Right renal pelvis (tissue), 4 donors: ENCODE measurements at regions not wholly inside any gene's neighbourhood (a gene's known extent, or its start where the extent isn't known, plus 50 kb on each side); places are given as distances from the start of the nearest gene placed in this dataset.
"Not testable (repeated sequence)": the region's sequence is repeated elsewhere in the genome, so short reads cannot be mapped to it uniquely, and the experiment has no call there.

Source experiments
- DNase-seq, 4 donors: peaks; one replicate each; pipeline ENCODE4 v3.0.0-alpha.2; 2013; ENCODE audit warnings: low read depth in 4 of 4, low spot score in 3 of 4, missing footprints in 1 of 4

DNA sequence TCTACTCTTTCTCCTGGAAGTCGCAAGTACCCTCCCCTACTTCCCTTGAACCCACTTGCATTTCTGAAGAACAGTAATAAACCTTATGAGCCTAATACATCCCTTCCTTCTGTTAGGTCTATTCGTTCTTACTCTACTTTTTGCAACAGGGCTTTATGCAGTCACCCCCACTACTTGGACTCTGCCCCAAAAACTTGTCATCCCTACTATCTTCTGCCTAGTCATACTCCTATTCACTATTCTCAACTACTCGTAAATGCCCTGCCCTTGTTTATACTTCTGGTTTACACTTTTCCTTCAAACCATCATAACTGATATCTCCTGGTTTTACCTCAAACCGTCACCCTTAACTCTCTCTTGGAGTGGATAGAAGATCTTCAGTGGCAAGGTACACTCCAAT is 55.2 kb upstream of the SLIT2 start:
- no peak for DNase-seq

DNA sequence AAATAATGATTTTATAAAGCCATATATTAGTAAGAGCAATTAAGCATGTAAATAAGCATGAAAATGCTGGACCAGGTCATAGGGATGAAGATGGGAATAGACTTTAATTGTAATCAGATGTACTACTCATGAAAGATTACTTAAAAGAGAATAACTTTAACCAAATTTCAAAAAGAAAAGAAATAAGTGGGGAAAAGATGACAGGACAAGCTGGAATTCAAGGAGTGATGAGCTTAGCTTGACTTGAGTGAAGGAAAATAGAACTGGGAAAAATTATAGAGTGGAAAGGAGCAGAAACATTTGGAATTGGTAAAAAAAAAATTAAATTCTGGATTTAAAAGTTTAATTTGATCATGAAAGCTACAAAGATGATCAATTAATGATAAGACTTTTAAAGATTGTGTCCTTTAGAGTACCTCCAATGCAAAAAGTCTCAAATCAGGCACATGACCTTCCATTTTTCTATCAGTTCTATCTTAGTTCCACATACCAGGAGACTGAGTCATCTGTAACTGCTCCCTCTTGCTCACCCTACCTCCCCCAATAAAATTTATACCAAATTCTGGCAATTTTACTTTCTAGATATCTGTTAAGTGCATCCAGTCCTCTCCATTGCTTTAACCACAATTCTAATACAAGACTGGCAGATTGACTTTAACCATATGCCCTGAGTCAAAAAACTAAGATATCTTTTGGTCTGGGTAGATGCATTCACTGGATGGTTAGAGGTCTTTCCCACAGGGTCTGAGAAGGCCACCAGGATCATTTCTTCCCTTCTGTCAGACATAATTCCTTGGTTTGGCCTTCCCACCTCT is 56.4 kb upstream of the SLIT2 start:
- no peak for DNase-seq

DNA sequence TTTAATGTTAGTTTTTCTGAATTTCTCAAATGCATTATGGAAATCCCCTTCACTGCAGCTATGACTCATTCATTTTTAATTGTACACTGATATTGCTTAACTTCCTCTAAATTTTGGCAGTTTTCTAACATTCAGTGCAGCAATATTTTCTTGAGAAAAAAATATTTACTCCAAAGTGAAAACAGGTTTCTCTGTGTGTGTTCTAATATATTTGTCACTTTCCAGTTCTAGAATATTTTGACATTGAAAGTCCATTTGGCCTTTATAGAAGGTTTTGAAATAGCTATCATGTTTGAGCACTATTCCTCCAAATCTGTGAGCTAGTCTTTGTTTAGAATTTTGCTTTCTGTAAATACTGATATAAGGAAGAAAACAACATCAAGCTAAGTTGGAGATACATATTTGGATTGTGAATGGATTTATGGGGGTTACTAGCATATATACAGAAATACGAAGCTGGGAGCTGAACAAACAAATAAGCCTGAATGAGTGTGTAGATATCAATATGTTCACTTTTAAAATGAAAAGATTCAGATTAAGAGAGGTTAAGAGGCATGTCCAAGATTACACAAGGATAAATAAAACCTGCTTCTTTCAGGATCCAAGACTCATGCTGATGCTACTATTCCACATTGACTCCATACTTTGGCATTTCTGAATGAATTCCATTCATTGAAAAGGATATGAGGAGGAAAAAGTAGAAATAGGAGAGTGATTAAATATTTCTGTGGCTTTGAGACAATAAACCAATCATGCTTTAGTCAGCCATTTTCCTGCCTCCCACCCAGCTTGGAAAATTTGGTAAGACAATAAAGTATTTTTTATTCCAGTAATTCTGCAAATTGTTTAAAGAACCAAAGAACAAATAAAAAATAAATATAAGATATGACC is 57.3 kb upstream of the SLIT2 start:
- DNase-seq = no peak

DNA sequence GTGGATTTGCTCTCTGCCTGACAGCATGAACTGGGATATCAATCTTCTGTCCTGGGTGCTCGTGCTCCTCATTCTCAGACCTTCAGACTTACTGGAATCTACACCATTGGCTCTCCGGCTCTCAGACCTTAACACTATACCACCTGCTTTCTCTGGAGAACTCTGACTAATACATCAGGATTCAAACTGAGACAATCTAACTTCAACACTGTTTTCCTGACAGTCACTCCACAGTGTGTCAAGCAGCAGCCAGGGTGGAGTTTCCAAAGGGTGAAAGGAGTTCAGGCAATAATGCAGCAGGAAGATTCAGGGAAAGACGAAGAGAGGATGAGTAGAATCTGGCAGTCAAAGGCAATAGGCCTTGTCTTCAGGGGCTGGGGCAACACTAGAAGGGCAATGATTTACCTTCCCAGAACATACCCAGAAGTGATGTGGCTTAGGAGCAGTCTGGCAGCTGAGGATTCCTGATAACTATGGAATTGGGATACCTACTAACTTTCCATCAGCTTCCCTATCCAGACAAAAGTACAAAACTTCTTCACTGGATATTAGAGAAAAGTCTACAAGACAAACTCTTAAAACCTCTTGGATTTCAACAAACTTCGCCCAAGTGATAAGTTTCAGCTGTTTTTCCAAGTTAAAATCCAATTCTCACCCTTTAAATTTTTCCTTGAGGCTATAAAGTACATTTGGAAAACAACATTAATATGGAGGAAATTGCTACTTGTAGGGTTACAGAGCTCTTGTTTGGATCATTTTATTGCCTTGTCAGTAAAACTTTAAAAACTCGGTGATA is 58.4 kb upstream of the SLIT2 start:
- peak in 1 of 4 donors; percentile 4 for DNase-seq

DNA sequence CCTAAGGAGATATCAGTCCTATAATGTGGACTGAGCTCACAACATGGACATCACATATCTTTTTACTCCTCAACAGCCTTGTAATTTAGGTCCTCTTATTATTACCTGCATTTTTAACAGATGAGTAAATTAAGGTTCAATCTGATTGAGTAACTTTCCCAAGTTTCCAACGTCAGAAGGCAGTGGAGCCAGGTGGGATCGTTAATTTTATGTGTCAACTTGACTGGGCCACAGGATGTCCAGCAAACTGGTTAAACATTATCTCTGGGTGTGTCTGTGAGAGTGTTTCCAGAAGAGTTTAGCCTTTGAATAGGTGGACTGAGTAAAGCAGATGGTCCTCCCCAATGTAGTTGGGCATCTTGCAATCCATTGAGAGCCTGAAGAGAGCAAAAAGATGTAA is 59.0 kb upstream of the SLIT2 start:
- no peak for DNase-seq

DNA sequence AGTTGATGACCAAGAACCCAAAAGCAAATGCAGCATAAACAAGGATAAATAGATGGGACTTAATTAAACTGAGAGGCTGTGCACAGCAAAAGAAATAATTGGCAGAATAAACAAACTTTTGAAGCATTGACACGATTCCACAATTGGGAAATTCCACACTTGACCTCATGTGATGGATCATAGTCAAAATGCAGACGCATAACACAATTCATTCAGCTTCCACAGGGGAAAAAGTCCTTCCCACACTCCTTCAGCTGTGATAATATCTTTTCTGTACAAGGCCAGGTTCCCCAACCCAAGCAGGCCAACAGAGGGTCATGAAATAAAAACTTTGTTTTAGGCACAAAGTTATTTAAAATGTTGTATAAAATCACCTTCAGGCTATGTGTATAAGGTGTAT is 66.6 kb upstream of the SLIT2 start:
- no peak for DNase-seq

DNA sequence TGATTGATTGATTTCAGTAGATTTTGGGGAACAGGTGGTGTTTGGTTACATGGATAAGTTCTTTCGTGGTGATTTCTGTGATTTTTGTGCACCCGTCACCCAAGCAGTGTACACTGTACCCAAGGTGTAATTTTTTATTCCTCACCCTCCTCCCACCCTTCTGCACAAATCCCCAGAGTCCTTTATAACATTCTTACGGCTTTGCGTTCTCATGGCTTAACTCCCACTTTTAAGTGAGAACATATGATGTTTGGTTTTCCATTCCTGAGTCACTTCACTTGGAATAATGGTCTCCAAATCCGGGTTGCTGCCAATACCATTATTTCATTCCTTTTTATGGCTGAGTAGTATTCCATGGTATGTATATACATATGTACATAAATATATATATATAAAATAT is 68.6 kb upstream of the SLIT2 start:
- not testable (repeated sequence) for DNase-seq

DNA sequence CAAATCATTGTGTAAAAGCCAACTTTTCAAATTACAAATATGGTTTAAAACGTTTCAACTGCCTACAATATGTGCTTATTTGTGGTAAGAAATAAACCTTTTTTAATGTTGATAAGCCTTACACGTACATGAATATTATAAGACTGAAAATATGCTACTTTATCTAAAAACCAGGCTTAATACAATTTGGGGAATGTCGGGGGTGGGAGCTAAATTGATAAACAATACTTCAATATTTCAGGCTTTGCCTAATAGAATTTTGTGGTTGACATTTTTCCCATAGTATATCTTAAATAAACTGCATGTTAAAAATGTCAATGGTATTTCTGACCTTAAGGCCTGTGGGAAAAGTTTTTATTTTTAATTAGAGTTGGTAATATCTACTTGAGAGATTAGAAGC is 69.8 kb upstream of the SLIT2 start:
- no peak for DNase-seq

DNA sequence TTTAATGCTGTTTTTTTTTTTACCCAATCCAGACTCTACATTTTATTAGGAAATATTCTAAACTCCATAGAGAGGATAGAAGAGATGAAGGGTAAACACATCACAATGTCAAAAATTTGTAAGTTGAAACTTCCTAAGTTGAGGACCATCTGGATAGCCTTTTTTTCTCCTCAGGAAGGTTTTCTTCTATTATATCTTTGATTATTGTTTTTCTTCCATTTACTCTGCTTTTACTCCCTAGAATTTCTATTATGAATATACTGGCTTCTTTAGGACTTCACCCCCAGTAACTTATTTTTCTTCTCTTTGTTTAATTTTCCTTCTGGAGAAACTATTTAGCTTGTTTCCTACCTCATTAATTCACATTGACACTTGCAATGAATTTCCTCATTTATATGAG is 71.2 kb upstream of the SLIT2 start:
- no peak for DNase-seq

DNA sequence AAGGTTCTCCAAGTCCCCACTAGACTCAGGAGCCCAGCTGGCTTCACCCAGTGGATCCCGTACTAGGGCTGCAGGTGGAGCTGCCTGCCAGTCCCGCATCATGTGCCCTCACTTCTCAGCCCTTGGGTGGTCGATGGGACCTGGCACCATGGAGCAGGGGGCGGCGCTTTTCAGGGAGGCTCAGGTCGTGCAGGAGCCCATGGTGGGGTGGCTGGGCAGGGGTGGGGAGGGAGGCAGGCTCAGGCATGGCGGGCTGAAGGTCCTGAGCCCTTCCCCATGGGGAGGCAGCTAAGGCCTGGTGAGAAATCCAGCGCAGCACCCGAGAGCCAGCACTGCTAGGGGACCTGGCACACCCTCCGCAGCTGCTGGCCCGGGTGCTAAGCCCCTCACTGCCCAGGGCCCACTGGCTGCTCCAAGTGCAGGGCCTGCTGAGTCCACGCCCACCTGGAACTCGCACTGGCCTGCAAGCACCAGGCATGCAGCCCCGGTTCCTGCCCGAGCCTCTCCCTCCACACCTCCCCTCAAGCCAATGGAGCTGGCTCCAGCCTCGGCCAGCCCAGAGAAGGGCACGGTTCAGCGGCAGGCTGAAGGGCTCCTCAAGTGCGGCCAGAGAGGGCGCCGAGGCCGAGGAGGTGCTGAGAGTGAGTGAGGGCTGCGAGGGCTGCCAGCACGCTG is 72.7 kb upstream of the SLIT2 start:
- DNase-seq = no peak

DNA sequence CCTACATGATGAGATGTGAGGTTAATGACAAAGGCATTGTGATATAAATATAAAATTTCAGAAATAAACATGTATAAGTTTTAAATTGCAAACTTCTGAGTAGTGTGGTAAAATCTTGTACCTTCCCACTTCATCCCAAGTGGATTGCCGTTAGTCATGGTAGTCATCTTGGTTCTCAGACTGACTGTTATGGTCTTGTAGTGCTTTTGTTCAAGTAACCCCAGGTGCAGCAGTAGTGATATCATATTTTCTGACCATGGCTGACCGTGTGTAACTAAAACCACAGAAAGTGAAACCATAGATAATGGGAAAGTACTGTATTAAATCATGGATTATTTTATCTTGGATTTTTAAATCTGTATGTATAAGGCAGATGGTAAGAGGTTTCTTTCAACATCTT is 74.8 kb upstream of the SLIT2 start:
- DNase-seq = no peak

DNA sequence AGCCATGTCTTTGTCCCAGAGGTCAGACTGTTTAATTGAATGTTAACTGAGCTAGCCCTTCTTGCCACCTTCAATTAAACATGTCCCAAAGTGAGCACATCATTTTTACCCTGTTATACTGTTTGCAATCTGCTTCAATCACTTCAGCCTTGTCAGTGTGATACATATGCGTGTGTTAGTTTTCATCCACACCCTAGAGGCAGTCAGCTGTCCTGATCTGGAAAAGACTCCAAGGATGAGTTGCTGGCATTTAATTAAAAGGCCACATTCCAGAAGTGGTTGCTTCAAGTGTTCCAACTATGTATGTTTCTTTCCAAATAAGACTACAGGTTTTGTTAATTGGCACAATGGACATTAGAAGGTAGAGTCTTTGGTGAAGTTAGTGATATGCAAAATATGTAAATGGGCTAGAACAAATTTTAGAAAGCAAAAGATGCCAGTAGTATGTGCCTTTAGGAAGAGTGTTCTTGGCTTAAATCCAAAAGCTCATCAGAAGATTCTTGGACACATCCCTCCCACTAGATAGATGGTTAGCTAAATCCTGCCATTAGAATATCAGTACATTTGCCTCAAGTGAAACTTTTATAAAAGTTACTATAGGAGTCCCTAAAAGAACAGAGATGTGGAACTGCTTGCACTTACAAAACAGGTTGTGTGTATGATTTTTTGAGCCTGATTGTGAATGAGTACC is 79.5 kb upstream of the SLIT2 start:
- DNase-seq = no peak

DNA sequence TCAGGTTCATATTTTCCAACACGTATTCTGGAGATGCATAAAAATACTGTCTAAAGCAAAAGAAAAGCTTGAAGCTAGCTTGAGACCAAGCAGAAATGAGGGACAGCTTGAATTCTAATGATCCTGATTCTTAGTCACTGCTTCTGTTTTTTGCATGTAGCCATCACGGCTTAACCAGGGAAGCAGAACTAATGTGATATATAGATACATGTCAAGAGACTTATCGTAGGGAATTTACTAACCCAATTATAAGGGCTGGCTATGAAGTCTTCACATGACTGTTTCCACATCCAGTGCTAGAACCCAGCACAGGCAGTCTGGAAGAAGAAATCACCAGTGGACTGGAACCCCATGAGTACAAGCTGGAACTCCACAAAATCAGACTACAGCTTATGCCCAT is 85.2 kb upstream of the SLIT2 start:
- DNase-seq = no peak

DNA sequence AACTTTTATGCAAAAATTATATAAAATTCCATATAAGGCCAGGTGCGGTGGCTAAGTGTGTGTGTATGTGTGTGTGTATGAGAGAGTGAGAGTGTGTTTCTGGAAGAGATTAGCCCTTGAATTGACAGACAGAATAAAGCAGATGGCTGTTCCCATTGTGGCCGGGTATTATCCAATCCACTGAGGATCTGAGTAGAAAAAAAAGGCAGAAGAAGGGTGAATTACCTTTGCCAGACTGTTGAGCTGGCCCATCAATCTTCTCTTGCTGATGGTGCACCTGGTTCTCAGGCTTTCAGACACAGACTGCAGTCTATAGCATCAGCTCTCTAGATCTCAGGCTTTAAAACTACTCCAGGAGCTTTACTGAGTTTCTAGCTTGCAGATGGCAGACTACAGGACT is 92.2 kb upstream of the SLIT2 start:
- no peak for DNase-seq

DNA sequence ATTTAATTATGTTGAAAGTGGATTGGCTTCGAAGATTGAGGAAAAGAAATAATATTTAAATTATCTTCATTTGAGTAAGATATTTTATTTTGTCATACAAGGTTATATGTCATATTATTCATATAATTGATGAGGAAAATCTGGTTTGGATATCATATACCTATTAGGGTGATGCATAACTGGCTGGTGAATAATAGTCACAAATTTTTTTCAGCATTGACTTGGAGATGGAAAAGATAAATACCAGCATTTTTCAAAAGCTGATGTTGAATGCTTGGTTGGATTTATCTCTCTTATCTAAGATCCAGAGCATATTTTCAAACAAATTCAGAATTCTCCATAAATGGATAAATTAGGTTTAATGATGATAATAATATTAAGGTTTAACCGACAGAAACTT is 93.5 kb upstream of the SLIT2 start:
- no peak for DNase-seq

DNA sequence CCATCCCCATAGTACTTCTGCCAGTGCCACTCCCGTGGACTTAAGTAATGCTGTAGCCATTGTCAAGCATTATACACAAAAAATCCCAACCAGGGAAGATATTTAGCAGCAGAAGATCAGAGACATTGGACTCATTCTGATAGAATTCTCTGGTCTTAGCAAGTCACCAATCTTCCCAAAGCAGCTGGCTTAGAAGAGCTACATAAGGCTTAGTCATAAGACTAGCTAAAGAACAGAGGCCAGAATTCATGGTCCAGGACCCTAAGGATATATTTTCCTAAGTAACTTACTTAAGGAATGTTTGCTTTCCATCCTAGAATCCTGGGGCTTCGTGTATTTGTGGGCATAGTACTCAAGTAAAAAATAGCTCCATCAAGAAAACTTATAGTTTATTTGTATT is 100.3 kb upstream of the SLIT2 start:
- no peak for DNase-seq

DNA sequence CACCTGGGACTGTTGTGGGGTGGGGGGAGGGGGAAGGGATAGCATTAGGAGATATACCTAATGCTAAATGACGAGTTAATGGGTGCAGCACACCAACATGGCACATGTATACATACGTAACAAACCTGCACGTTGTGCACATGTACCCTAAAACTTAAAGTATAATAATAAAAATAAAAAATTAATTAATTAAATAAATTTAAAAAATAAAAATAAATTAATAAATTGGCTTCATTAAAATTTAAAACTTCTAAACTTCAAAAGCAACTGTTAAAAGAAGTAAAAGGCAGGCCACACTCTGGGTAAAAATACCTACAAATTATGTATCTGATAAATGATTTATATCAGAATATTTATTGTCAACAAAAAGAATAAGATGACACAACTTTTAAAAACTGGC is 102.6 kb upstream of the SLIT2 start:
- DNase-seq = not testable (repeated sequence)

DNA sequence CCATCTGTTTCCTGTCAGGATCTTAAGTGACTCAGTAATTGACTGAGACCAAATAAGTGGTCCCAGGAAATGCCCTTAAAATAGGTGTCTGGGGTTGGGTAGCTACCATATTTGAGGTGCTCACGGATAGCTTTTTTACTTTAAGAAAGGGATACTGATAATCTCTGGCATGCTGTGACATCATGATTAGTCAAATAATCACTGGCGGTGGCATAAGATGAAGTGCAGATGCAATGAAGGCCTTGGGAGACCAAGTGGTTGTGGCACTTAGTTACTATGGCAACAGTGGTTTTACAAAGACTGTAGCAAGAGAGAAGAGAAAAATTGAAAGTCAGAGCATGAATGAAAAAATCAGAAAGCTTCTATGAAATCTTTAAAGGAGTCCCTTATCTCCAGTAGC is 114.5 kb upstream of the SLIT2 start:
- no peak for DNase-seq

DNA sequence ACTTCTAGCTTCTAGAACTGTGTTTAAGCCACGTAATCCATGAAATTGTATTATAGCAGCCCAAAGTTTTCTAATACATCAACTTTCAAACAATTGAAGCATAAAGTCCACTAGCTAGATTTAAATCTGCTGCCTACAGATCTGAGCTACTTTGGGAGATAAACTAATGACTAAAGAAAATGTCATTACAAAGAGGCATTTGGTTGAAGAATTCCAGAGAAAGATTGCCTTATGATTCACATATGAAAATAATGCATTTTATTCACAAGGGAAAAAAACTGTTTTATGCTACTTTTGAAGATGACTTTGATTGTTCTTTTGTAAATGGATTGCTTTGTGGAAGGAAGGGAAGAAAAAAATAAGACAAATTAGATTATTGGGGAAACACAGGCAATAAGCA is 124.1 kb upstream of the SLIT2 start:
- no peak for DNase-seq

DNA sequence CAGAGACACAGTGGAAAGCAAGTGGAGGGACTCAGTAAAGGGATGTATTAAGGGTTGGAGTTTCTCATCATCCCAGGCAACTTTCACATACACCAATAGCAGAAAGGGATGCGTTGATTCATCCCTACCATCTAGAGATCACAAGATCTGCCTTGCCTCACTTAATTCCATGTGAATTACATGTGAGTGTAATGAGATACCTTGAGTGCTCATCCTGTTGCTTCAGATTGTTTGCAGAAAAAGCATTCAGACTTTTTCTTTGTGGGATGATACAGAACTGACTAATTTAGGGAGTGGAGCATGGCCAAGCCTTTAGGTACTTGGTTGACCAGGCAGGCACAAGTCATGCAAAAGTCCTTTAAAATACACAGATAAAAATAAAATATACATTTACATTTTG is 124.8 kb upstream of the SLIT2 start:
- no peak for DNase-seq
